Osteoblast (primary cell): ENCODE measurements at regions not wholly inside any gene's neighbourhood (a gene's known extent, or its start where the extent isn't known, plus 50 kb on each side); places are given as distances from the start of the nearest gene placed in this dataset.

Source experiments
- DNase-seq: peaks from one replicate; pipeline ENCODE4 v3.0.0; 2011; ENCODE audit warnings: low spot score, mixed read lengths; ENCODE audit not compliant: insufficient read length; ENCODE audit errors: missing footprints
- H2AFZ ChIP-seq: 2 replicates; pipeline ENCODE4 v1.6.0; 2011; ENCODE audit warnings: mild to moderate bottlenecking, low read length
- H3K27ac ChIP-seq: 2 replicates; pipeline ENCODE4 v1.5.1; 2011; ENCODE audit warnings: mild to moderate bottlenecking, low read depth, low read length, moderate library complexity
- H3K27me3 ChIP-seq: 2 replicates; pipeline ENCODE4 v1.6.0; 2012; ENCODE audit warnings: mild to moderate bottlenecking, control low read depth, inconsistent platforms, low read length, moderate library complexity; ENCODE audit not compliant: insufficient read depth
- H3K36me3 ChIP-seq: 2 replicates; pipeline ENCODE4 v1.5.1; 2011; ENCODE audit warnings: mild to moderate bottlenecking, low read length, control low read depth, moderate library complexity; ENCODE audit not compliant: insufficient read depth
- H3K4me1 ChIP-seq: 2 replicates; pipeline ENCODE4 v1.5.1; 2011; ENCODE audit warnings: mild to moderate bottlenecking, low read length, control low read depth, moderate library complexity; ENCODE audit not compliant: insufficient read depth
- H3K4me2 ChIP-seq: 2 replicates; pipeline ENCODE4 v1.6.0; 2011; ENCODE audit warnings: mild to moderate bottlenecking, low read length; ENCODE audit not compliant: insufficient read depth
- H3K4me3 ChIP-seq: fragments of 200-600 bp; sonication (generic); 3 replicates; pipeline ENCODE4 v1.5.1; 2012; ENCODE audit warnings: mild to moderate bottlenecking, low read length, inconsistent platforms; ENCODE audit not compliant: insufficient read depth
- H3K79me2 ChIP-seq: 2 replicates; pipeline ENCODE4 v1.6.0; 2012; ENCODE audit warnings: mild to moderate bottlenecking, low read length, control low read depth, inconsistent platforms; ENCODE audit not compliant: insufficient read depth
- H3K9me3 ChIP-seq: 2 replicates; pipeline ENCODE4 v1.5.1; 2011; ENCODE audit warnings: low read depth, low read length, control low read depth
- H4K20me1 ChIP-seq: 2 replicates; pipeline ENCODE4 v1.6.0; 2012; ENCODE audit warnings: mild to moderate bottlenecking, low read length, control low read depth; ENCODE audit not compliant: insufficient read depth
- TF ChIP-seq, protein P1 (sequence below): IDR thresholded peaks from 2 replicates; pipeline ENCODE4 v1.5.1; 2011; ENCODE audit warnings: mild to moderate bottlenecking, low read depth, low read length, moderate library complexity; ENCODE audit errors: extremely low read depth

DNA sequence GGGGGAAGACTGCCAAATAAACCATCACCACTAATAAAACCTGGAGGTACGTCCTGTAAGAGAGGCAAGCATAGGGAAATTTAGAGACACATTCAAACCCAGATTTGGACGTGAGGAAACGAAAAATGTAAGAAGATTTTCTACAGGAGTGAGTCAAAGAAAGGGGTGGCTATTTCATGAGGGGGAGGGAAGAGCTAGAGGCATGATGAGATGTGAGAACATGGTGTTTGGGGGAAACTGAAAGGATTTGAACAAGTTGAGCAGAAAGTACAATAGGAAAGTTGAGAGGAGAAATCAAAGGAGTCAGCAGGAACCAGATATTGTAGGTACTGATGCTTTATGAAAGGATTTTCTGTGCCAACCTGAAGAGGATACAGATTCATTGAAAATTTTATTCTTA, 179.1 kb upstream of the HS3ST5 start:
- TF ChIP-seq, protein P1, sequence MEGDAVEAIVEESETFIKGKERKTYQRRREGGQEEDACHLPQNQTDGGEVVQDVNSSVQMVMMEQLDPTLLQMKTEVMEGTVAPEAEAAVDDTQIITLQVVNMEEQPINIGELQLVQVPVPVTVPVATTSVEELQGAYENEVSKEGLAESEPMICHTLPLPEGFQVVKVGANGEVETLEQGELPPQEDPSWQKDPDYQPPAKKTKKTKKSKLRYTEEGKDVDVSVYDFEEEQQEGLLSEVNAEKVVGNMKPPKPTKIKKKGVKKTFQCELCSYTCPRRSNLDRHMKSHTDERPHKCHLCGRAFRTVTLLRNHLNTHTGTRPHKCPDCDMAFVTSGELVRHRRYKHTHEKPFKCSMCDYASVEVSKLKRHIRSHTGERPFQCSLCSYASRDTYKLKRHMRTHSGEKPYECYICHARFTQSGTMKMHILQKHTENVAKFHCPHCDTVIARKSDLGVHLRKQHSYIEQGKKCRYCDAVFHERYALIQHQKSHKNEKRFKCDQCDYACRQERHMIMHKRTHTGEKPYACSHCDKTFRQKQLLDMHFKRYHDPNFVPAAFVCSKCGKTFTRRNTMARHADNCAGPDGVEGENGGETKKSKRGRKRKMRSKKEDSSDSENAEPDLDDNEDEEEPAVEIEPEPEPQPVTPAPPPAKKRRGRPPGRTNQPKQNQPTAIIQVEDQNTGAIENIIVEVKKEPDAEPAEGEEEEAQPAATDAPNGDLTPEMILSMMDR, result no peak
- no peak overlapping the region for H3K27ac ChIP-seq
- no peak overlapping the region for H3K4me3 ChIP-seq
- no peaks in the 10 kb centered on the region for H3K27me3 ChIP-seq
- H3K4me2 ChIP-seq, result no peak overlapping the region
- no peaks in the 10 kb centered on the region for H3K4me1 ChIP-seq
- no peaks in the 10 kb centered on the region for H3K36me3 ChIP-seq
- H3K79me2 ChIP-seq, result no peaks in the 10 kb centered on the region
- H4K20me1 ChIP-seq, result no peaks in the 10 kb centered on the region
- H2AFZ ChIP-seq, result no peak overlapping the region
- peaks cover 2% of the 10 kb centered on the region for H3K9me3 ChIP-seq
- DNase-seq, result no peak

- Histone ChIP-seq H3K79me2 (no peaks in the 10 kb centered on the region), H4K20me1 (no peaks in the 10 kb centered on the region), H3K36me3 (no peaks in the 10 kb centered on the region), H3K9me3 (peaks cover 2% of the 10 kb centered on the region), H3K27ac (no peak overlapping the region), H3K4me1 (no peaks in the 10 kb centered on the region), H3K4me3 (no peak overlapping the region), H2AFZ (no peak overlapping the region), H3K4me2 (no peak overlapping the region), H3K27me3 (no peaks in the 10 kb centered on the region)
- TF ChIP-seq, protein P1, result no peak
- no peak for DNase-seq
These were observed 178.2 kb upstream of the HS3ST5 start for GRCh38 chr6:114520976-114521375.

DNA sequence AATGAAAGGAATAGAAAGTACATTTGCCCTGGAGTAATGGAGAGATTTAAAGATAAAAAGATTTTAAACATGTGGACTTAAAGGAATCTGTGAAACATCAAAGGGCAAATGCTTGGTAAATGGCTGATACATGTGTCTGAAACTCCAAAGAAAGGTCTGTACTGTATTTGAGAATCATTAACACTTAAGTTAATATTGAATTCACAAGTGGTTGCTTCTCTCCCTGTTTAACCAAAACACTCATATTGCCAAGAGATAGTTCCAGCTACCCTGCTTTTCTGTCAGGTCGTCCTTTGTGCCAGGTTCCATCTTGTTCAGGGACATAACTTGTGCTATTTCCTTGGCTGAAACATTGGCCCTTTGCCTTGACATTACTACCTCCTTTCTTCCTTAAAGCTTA, 171.3 kb upstream of the HS3ST5 start:
- Histone ChIP-seq H2AFZ (no peak overlapping the region), H3K27me3 (no peaks in the 10 kb centered on the region), H3K4me2 (no peak overlapping the region), H3K79me2 (no peaks in the 10 kb centered on the region), H4K20me1 (no peaks in the 10 kb centered on the region), H3K27ac (no peak overlapping the region), H3K36me3 (no peaks in the 10 kb centered on the region), H3K9me3 (no peaks in the 10 kb centered on the region), H3K4me3 (no peak overlapping the region), H3K4me1 (no peaks in the 10 kb centered on the region)
- TF ChIP-seq, protein P1, result no peak
- DNase-seq, result no peak

GRCh38 chr6:114471450-114471849, 128.6 kb upstream of the HS3ST5 start:
- H3K4me1 ChIP-seq, result no peaks in the 10 kb centered on the region
- DNase-seq, result no peak
- no peak overlapping the region for H3K27ac ChIP-seq
- H3K36me3 ChIP-seq, result no peaks in the 10 kb centered on the region
- TF ChIP-seq, protein P1, result no peak
- H3K4me2 ChIP-seq, result no peak overlapping the region
- H3K9me3 ChIP-seq, result no peaks in the 10 kb centered on the region
- no peaks in the 10 kb centered on the region for H4K20me1 ChIP-seq
- no peak overlapping the region for H2AFZ ChIP-seq
- H3K27me3 ChIP-seq, result no peaks in the 10 kb centered on the region
- H3K4me3 ChIP-seq, result no peak overlapping the region
- no peaks in the 10 kb centered on the region for H3K79me2 ChIP-seq
